Endodermal cell (in vitro differentiated cells): ENCODE measurements at regions not wholly inside any gene's neighbourhood (a gene's known extent, or its start where the extent isn't known, plus 50 kb on each side); places are given as distances from the start of the nearest gene placed in this dataset.

ENCODE experiments used
- DNase-seq: peaks from one replicate; pipeline ENCODE4 v3.0.0-alpha.2; 2017
- H3K27ac ChIP-seq: 2 replicates; pipeline ENCODE4 v1.5.1; 2013; ENCODE audit warnings: mild to moderate bottlenecking, low read depth, low read length, moderate library complexity
- H3K27me3 ChIP-seq: 2 replicates; pipeline ENCODE4 v1.6.1; 2013; ENCODE audit warnings: mild to moderate bottlenecking, low read length, moderate library complexity; ENCODE audit not compliant: insufficient read depth, control insufficient read depth, poor library complexity, severe bottlenecking
- H3K36me3 ChIP-seq: 2 replicates; pipeline ENCODE4 v1.7.0; 2013; ENCODE audit warnings: mild to moderate bottlenecking, low read length, moderate library complexity; ENCODE audit not compliant: control insufficient read depth, insufficient read depth
- H3K4me1 ChIP-seq: one replicate; pipeline ENCODE4 v1.7.0; 2013; ENCODE audit warnings: low read length; ENCODE audit not compliant: control insufficient read depth, insufficient read depth
- H3K4me3 ChIP-seq: 2 replicates; pipeline ENCODE4 v1.5.1; 2013; ENCODE audit warnings: mild to moderate bottlenecking, low read length, moderate library complexity
- H3K9ac ChIP-seq: 2 replicates; pipeline ENCODE4 v1.6.1; 2013; ENCODE audit warnings: mild to moderate bottlenecking, low read length, moderate library complexity; ENCODE audit not compliant: poor library complexity, severe bottlenecking; ENCODE audit errors: extremely low read depth
- H3K9me3 ChIP-seq: 2 replicates; pipeline ENCODE4 v1.6.1; 2013; ENCODE audit warnings: mild to moderate bottlenecking, low read length, moderate library complexity; ENCODE audit not compliant: control insufficient read depth
- H3K27ac Mint-ChIP-seq: 2 replicates; pipeline ENCODE4 v1.8.0; 2020; ENCODE audit warnings: mixed read lengths
- H3K27me3 Mint-ChIP-seq: 2 replicates; pipeline ENCODE4 v1.8.0; 2021; ENCODE audit warnings: mild to moderate bottlenecking, mixed read lengths; ENCODE audit not compliant: insufficient read depth
- H3K36me3 Mint-ChIP-seq: 2 replicates; pipeline ENCODE4 v1.8.0; 2020; ENCODE audit warnings: low read depth, mixed read lengths
- H3K4me1 Mint-ChIP-seq: 2 replicates; pipeline ENCODE4 v1.8.0; 2020; ENCODE audit warnings: mixed read lengths
- H3K4me3 Mint-ChIP-seq: 2 replicates; pipeline ENCODE4 v1.8.0; 2020; ENCODE audit warnings: mild to moderate bottlenecking, moderate library complexity, mixed read lengths
- H3K9me3 Mint-ChIP-seq: 2 replicates; pipeline ENCODE4 v1.8.0; 2020; ENCODE audit warnings: mild to moderate bottlenecking, mixed read lengths
- CTCF ChIP-seq: fragments of 200-600 bp; sonication (generic); conservative IDR thresholded peaks from 2 replicates; pipeline ENCODE4 v1.5.0; 2021; ENCODE audit warnings: antibody characterized with exemption, mild to moderate bottlenecking
- WGBS, 2 experiments: methylation state at CpG; one replicate each; pipeline versions ENCODE4 v1.1.5 to v1.1.7; 2013; ENCODE audit warnings: missing lambda C conversion rate in 2 of 2, mixed read lengths in 1 of 2; ENCODE audit not compliant: insufficient coverage in 1 of 2, insufficient read length in 1 of 2; 5-methylcytosine and 5-hydroxymethylcytosine counted together

DNA sequence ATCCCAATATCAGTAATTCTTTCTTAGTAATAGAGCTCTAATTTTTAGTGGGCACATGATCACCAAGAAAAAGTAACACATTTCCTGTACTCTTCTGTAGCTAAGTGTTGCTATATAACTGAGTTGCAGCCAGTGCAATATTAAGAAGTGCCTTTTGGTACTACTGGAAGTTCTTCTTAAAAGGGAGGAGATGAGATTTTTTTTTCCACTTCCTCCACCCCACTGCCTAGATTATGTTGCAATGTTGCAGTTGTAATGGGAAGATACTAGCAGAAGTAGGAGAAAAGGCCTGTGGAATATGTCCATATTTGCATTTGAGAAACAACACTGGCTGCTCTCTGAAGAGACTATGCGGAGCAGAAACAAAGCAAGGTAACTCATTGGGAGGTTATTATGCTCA, 280.6 kb upstream of the ANO5 start:
- no peak for DNase-seq
- Mint-ChIP-seq H3K27ac (no peak overlapping the region), H3K4me1 (no peaks in the 10 kb centered on the region), H3K4me3 (no peak overlapping the region), H3K27me3 (no peaks in the 10 kb centered on the region), H3K36me3 (no peaks in the 10 kb centered on the region), H3K9me3 (peaks cover 5% of the 10 kb centered on the region)
- H3K4me3 ChIP-seq: no peak overlapping the region
- no peak overlapping the region for H3K9ac ChIP-seq
- no peak overlapping the region for H3K27ac ChIP-seq
- TF ChIP-seq CTCF: no peak
- H3K4me1 ChIP-seq: no peaks in the 10 kb centered on the region
- H3K36me3 ChIP-seq: no peaks in the 10 kb centered on the region
- no peaks in the 10 kb centered on the region for H3K27me3 ChIP-seq
- no peaks in the 10 kb centered on the region for H3K9me3 ChIP-seq
- 96 to 100% methylated on average over 1 of the region's 1 CpG for WGBS, 2 experiments

DNA sequence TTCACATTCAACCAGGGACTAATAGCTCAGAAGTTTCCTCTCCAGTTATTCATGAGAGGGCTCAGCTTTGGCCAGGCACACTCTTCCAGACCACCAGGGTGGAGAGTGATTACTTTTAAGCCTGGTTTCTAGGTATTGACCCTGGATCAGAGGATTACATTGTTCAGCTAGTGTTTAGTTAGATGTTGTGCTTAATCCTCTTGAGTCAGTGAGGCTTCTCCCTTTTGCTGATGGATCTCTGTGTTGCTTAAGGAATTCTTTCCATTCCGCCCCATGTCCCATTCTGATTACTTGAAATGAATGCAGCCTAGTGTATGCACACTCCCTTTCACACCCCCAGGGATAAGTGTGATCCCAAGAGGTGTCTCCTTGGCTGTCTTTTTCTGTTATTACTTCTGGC, 271.7 kb upstream of the ANO5 start:
- no peaks in the 10 kb centered on the region for H3K9me3 ChIP-seq
- 84% methylated on average over 1 of the region's 1 CpG; no CpG with 5 or more reads in 1 of the 2 experiments for WGBS, 2 experiments
- no peaks in the 10 kb centered on the region for H3K36me3 Mint-ChIP-seq
- no peak overlapping the region for H3K9ac ChIP-seq
- no peaks in the 10 kb centered on the region for H3K9me3 Mint-ChIP-seq
- H3K4me3 Mint-ChIP-seq: no peak overlapping the region
- no peaks in the 10 kb centered on the region for H3K27me3 ChIP-seq
- no peak overlapping the region for H3K27ac ChIP-seq
- TF ChIP-seq CTCF: peak; percentile 27
- no peaks in the 10 kb centered on the region for H3K36me3 ChIP-seq
- peak overlapping the region; percentile 27 for H3K4me3 ChIP-seq
- H3K4me1 Mint-ChIP-seq: peaks cover 19% of the 10 kb centered on the region
- no peak for DNase-seq
- peaks cover 5% of the 10 kb centered on the region for H3K4me1 ChIP-seq
- no peaks in the 10 kb centered on the region for H3K27me3 Mint-ChIP-seq
- no peak overlapping the region for H3K27ac Mint-ChIP-seq

DNA sequence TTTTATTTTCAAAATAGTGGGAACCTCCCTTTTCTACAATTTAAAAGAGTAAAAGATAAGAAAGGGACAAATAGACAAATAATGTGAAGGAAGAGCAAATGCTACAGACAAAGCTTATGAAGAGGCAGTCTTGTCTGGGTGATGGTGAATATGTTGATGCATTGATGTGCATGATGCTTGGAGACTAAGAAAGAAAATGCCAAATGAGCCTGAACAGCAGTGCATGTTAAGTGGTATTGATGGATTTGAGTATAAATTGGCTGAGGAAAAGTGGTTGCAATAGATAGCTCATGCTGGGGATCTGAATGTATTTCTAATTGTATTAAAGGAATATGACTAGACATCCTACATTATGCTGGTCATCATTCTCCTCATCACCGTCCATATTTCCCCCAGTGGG, 268.6 kb upstream of the ANO5 start:
- H3K4me1 ChIP-seq: peaks cover 5% of the 10 kb centered on the region
- H3K27me3 Mint-ChIP-seq: no peaks in the 10 kb centered on the region
- H3K9me3 Mint-ChIP-seq: no peaks in the 10 kb centered on the region
- H3K27ac ChIP-seq: no peak overlapping the region
- H3K4me3 ChIP-seq: no peak overlapping the region
- H3K4me3 Mint-ChIP-seq: no peak overlapping the region
- no peaks in the 10 kb centered on the region for H3K27me3 ChIP-seq
- no peak overlapping the region for H3K27ac Mint-ChIP-seq
- TF ChIP-seq CTCF: no peak
- no peaks in the 10 kb centered on the region for H3K9me3 ChIP-seq
- H3K4me1 Mint-ChIP-seq: peaks cover 19% of the 10 kb centered on the region
- no peaks in the 10 kb centered on the region for H3K36me3 ChIP-seq
- WGBS, 2 experiments: 90% methylated on average over 1 of the region's 1 CpG; no CpG with 5 or more reads in 1 of the 2 experiments
- no peak overlapping the region for H3K9ac ChIP-seq
- no peak for DNase-seq
- H3K36me3 Mint-ChIP-seq: no peaks in the 10 kb centered on the region
